ENCODE measurements at regions not wholly inside any gene's neighbourhood (a gene's known extent, or its start where the extent isn't known, plus 50 kb on each side); places are given as distances from the start of the nearest gene placed in this dataset.

DNA sequence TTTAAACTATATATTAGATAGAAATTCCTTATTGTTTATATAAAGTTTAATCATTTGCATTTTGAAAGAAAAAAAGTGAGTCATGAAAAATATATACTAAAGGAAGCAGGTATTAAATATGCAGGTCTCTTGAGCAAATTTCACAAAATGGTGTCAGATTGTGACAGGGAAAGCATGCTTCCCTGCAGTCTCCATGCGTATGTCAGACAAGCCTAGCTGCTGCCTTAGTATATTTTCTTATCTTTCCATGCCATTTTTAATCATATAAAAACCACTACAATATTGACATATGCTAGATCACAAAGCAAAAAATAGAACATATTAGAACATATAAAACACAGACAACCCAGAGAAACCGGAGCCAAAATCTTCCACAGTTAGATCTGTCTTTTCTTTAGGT is 1137.7 kb upstream of the DDX18 start:
- Histone ChIP-seq H3K9ac (ENCODE audit: low read length) (no peak overlapping the region), H3K27me3 (ENCODE audit: low read length) (no peaks in the 10 kb centered on the region), H3K9me2 (replicated peaks; ENCODE audit: insufficient read depth, low read length) (no peaks in the 10 kb centered on the region), H3F3A (ENCODE audit: insufficient read depth) (no peaks in the 10 kb centered on the region), H4K20me1 (ENCODE audit: low read depth, low read length) (no peaks in the 10 kb centered on the region), H2AFZ (ENCODE audit: low read depth, low read length, severe bottlenecking) (no peak overlapping the region), H3K27ac (ENCODE audit: low read depth, low read length) (no peak overlapping the region), H3K79me2 (ENCODE audit: insufficient read depth, low read length) (no peaks in the 10 kb centered on the region), H3K4me3 (ENCODE audit: insufficient read depth, low read length, poor library complexity, severe bottlenecking) (no peak overlapping the region), H3K9me3 (ENCODE audit: insufficient read depth, low read length) (no peaks in the 10 kb centered on the region), H3K36me3 (ENCODE audit: low read length) (no peaks in the 10 kb centered on the region), H3K4me2 (ENCODE audit: low read depth, low read length, poor library complexity, severe bottlenecking) (no peak overlapping the region)
- TF ChIP-seq CTCF (IDR thresholded peaks at IDR 0.05; ENCODE audit: insufficient read depth, low read length, poor library complexity, severe bottlenecking) (no peak), EZH2phosphoT487 (conservative IDR thresholded peaks at IDR 0.05; ENCODE audit: low read length) (no peak)

DNA sequence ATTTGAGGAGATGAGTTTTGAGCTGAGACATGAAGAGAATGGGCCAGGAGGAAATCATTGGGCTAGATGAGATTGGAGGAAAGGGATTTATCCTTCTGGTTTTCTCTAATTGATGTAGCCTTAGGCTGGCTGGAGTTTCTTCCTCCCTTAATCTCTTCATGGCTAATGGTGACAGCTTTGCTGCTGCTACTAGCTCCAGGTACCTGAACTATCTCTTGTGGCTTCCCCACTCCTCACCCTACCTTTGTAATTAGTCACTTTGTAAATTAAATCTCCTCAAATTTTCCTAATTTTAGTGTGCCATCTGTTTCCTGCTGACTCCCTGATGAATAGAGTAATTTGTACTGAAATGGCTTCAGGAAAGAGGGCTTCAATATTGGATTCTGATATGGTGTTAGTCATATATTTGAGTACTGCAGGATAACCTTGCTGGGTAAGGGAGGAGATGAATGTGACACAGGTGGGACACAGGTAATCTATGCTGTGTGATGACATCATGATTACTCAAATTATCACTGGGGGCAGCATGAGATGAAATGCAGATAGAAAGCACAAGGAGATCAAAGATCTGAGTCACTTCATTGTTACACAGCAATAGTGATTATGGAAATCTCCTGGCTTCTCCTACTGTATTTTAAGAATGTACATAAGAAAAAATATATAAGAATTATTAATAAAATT is 1134.1 kb upstream of the DDX18 start:
- Histone ChIP-seq H3K4me2 (ENCODE audit: low read depth, low read length, poor library complexity, severe bottlenecking) (no peak overlapping the region), H3F3A (ENCODE audit: insufficient read depth) (no peaks in the 10 kb centered on the region), H2AFZ (ENCODE audit: low read depth, low read length, severe bottlenecking) (no peak overlapping the region), H3K27me3 (ENCODE audit: low read length) (no peaks in the 10 kb centered on the region), H3K27ac (ENCODE audit: low read depth, low read length) (no peak overlapping the region), H3K79me2 (ENCODE audit: insufficient read depth, low read length) (no peaks in the 10 kb centered on the region), H3K9me3 (ENCODE audit: insufficient read depth, low read length) (no peaks in the 10 kb centered on the region), H3K36me3 (ENCODE audit: low read length) (no peaks in the 10 kb centered on the region), H3K4me3 (ENCODE audit: insufficient read depth, low read length, poor library complexity, severe bottlenecking) (no peak overlapping the region), H4K20me1 (ENCODE audit: low read depth, low read length) (no peaks in the 10 kb centered on the region), H3K9me2 (replicated peaks; ENCODE audit: insufficient read depth, low read length) (no peaks in the 10 kb centered on the region), H3K9ac (ENCODE audit: low read length) (no peak overlapping the region)
- TF ChIP-seq EZH2phosphoT487 (conservative IDR thresholded peaks at IDR 0.05; ENCODE audit: low read length) = no peak
- TF ChIP-seq CTCF (IDR thresholded peaks at IDR 0.05; ENCODE audit: insufficient read depth, low read length, poor library complexity, severe bottlenecking) = no peak

GRCh38 chr2:116687371-116687770 is 1127.1 kb upstream of the DDX18 start:
- no peak overlapping the region for H3K27ac ChIP-seq (ENCODE audit: low read depth, low read length)
- H2AFZ ChIP-seq (ENCODE audit: low read depth, low read length, severe bottlenecking) = no peak overlapping the region
- H4K20me1 ChIP-seq (ENCODE audit: low read depth, low read length) = no peaks in the 10 kb centered on the region
- no peaks in the 10 kb centered on the region for H3K9me2 ChIP-seq (replicated peaks; ENCODE audit: insufficient read depth, low read length)
- H3K9ac ChIP-seq (ENCODE audit: low read length) = no peak overlapping the region
- TF ChIP-seq CTCF (IDR thresholded peaks at IDR 0.05; ENCODE audit: insufficient read depth, low read length, poor library complexity, severe bottlenecking) (no peak), EZH2phosphoT487 (conservative IDR thresholded peaks at IDR 0.05; ENCODE audit: low read length) (no peak)
- no peaks in the 10 kb centered on the region for H3K79me2 ChIP-seq (ENCODE audit: insufficient read depth, low read length)
- H3K9me3 ChIP-seq (ENCODE audit: insufficient read depth, low read length) = peaks cover 11% of the 10 kb centered on the region; the same call in 1 of the 2 replicates
- no peak overlapping the region for H3K4me2 ChIP-seq (ENCODE audit: low read depth, low read length, poor library complexity, severe bottlenecking)
- H3K36me3 ChIP-seq (ENCODE audit: low read length) = no peaks in the 10 kb centered on the region
- no peak overlapping the region for H3K4me3 ChIP-seq (ENCODE audit: insufficient read depth, low read length, poor library complexity, severe bottlenecking)
- no peaks in the 10 kb centered on the region for H3F3A ChIP-seq (ENCODE audit: insufficient read depth)
- no peaks in the 10 kb centered on the region for H3K27me3 ChIP-seq (ENCODE audit: low read length)
